Frontal cortex (tissue), 3 donors: ENCODE measurements at regions not wholly inside any gene's neighbourhood (a gene's known extent, or its start where the extent isn't known, plus 50 kb on each side); places are given as distances from the start of the nearest gene placed in this dataset.
A peak's percentile ranks its signal among the peaks of the same experiment; 100 is the strongest.
"Not testable (repeated sequence)": the region's sequence is repeated elsewhere in the genome, so short reads cannot be mapped to it uniquely, and the experiment has no call there.

Source experiments
- DNase-seq, 2 donors: peaks; one replicate each; pipeline ENCODE4 v3.0.0; 2012; ENCODE audit warnings: low spot score in 2 of 2
- FAIRE-seq: peaks from 2 replicates; lab custom pipeline; 2012; peaks lifted over from hg19 to GRCh38; lab: Jason Lieb, UNC
- donor health status: control.
- donor health status: control.
- donor health status: control.

- DNase-seq, FAIRE-seq: not testable (repeated sequence)
Measured at GRCh38 chr11:13154374-13154773, 123.2 kb upstream of the BMAL1 start.

GRCh38 chr11:13160346-13160745 is 117.2 kb upstream of the BMAL1 start:
- no peak for FAIRE-seq

GRCh38 chr11:13160806-13161205 is 116.8 kb upstream of the BMAL1 start:
- DNase-seq (no peak), FAIRE-seq (no peak)

More at GRCh38 chr11:13160346-13160745, 117.2 kb upstream of the BMAL1 start:
- DNase-seq, result no peak

- FAIRE-seq (no peak), DNase-seq (no peak)
Measured at GRCh38 chr11:13163158-13163557, 114.4 kb upstream of the BMAL1 start.

GRCh38 chr11:13166036-13166435 is 111.6 kb upstream of the BMAL1 start:
- no peak for FAIRE-seq

GRCh38 chr11:13168271-13168670 is 109.3 kb upstream of the BMAL1 start:
- FAIRE-seq, result no peak
- no peak for DNase-seq

More at GRCh38 chr11:13166036-13166435, 111.6 kb upstream of the BMAL1 start:
- no peak for DNase-seq

- no peak for DNase-seq
- FAIRE-seq, result no peak
Measured at GRCh38 chr11:13169709-13170108, 107.9 kb upstream of the BMAL1 start.

- no peak for FAIRE-seq
- DNase-seq, result no peak
Measured at GRCh38 chr11:13174090-13174489, 103.5 kb upstream of the BMAL1 start.

- FAIRE-seq, result peak; percentile 36
- no peak for DNase-seq
Measured at GRCh38 chr11:13183094-13183825, 94.3 kb upstream of the BMAL1 start.

GRCh38 chr11:13183826-13184196 is 93.8 kb upstream of the BMAL1 start:
- DNase-seq, result no peak
- no peak for FAIRE-seq

GRCh38 chr11:13184295-13184794 is 93.2 kb upstream of the BMAL1 start:
- no peak for DNase-seq
- FAIRE-seq, result no peak

GRCh38 chr11:13188179-13188578 is 89.4 kb upstream of the BMAL1 start:
- FAIRE-seq, result no peak

GRCh38 chr11:13189561-13190426 is 87.8 kb upstream of the BMAL1 start:
- no peak for FAIRE-seq
- DNase-seq, result no peak

More at GRCh38 chr11:13188179-13188578, 89.4 kb upstream of the BMAL1 start:
- no peak for DNase-seq

GRCh38 chr11:13193613-13194012 is 84.0 kb upstream of the BMAL1 start:
- FAIRE-seq (no peak), DNase-seq (no peak)

- FAIRE-seq, DNase-seq: not testable (repeated sequence)
Measured at GRCh38 chr11:13197374-13197773, 80.2 kb upstream of the BMAL1 start.

- no peak for FAIRE-seq
- DNase-seq, result no peak
Measured at GRCh38 chr11:13205486-13205885, 72.1 kb upstream of the BMAL1 start.

GRCh38 chr11:13206086-13206640 is 71.4 kb upstream of the BMAL1 start:
- DNase-seq (no peak), FAIRE-seq (no peak)

- DNase-seq (no peak), FAIRE-seq (no peak)
Measured at GRCh38 chr11:13207270-13207664, 70.3 kb upstream of the BMAL1 start.

- DNase-seq, result no peak
Measured at GRCh38 chr11:13207665-13208594, 69.7 kb upstream of the BMAL1 start.

GRCh38 chr11:13208921-13209320 is 68.7 kb upstream of the BMAL1 start:
- no peak for DNase-seq

More at GRCh38 chr11:13207665-13208594, 69.7 kb upstream of the BMAL1 start:
- no peak for FAIRE-seq

More at GRCh38 chr11:13208921-13209320, 68.7 kb upstream of the BMAL1 start:
- no peak for FAIRE-seq
